ENCODE measurements at regions not wholly inside any gene's neighbourhood (a gene's known extent, or its start where the extent isn't known, plus 50 kb on each side); places are given as distances from the start of the nearest gene placed in this dataset.

DNA sequence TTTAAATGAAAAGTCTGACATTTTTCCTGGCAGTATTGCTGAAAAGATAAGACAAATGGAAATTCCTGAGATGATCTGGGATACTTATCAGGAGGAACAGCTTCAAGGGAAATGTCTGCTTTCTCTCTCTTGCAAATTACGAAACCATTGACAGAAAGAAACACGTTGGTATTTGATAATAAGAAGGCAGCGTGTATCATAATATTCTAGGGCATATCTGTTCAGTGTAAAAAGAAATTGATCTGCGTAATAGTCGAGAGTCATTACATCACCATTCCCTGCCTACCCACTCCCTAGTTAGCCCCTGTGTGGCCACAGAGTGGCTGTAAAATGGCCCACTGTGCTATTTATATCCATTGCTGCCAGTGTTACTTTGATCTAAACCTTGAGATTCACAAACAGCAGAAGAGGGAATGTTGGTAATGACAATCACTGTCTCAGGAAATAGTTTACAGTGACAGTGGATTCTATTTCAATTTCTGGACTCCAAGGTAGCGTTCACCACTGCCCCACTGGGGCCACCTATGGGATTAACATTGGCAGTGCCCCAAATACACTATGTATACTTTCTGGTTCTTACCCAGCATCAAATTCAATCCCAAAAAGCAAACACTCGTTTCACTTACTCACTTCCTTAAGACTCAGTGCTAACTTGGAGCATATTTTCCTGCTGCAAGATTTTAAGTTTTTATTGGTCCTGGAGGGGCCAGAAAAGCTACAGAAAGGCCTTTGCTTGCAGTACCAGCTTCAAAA is 133.4 kb upstream of the GAS1 start:
- TF ChIP-seq FOXM1 (IDR thresholded peaks at IDR 0.05; ENCODE audit: borderline replicate concordance) (no peak), ZNF384 (IDR thresholded peaks at IDR 0.05) (no peak), HDGF (IDR thresholded peaks at IDR 0.05; ENCODE audit: borderline replicate concordance) (no peak), SP1 (IDR thresholded peaks at IDR 0.05) (no peak), ELF4 (IDR thresholded peaks at IDR 0.05) (no peak), L3MBTL2 (conservative IDR thresholded peaks at IDR 0.05) (no peak), ARNT (IDR thresholded peaks at IDR 0.05) (no peak), BHLHE40 (IDR thresholded peaks at IDR 0.05; ENCODE audit: borderline replicate concordance) (no peak)
- no peak for DNase-seq (ENCODE audit: extremely low spot score)
- CTCF ChIA-PET: interaction anchor here (1.2 kb wide), 1 partner anchor 444 kb away, joined by 5 read pairs; no protein-coding TSS in a partner anchor
- POLR2A ChIA-PET: no interaction called here

- ChIA-PET CTCF (interaction anchor here (1.2 kb wide), 1 partner anchor 444 kb away, joined by 5 read pairs; no protein-coding TSS in a partner anchor), POLR2A (no interaction called here)
Measured at GRCh38 chr9:87081503-87081902, 134.2 kb upstream of the GAS1 start.

DNA sequence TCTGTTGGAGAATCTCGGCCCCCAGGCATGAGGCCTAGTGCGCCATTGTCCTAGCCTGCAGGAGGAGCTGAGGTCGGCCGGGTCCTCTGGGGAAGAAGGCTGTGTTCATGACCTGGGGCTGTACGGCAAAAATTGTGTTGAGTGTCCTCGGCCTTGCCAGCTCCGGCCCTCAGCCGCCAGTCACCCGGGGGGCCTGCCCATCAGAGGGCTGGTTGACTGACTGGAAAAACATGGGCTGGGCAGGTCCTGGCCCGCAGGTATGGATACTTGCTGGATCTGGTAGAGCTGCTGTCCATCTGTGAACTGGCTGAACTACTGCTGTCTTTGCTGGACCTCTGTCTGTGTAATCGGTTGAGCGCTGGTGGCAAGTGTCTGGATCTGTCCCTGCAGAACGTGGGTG is 136.7 kb upstream of the GAS1 start:
- TF ChIP-seq, protein P1, sequence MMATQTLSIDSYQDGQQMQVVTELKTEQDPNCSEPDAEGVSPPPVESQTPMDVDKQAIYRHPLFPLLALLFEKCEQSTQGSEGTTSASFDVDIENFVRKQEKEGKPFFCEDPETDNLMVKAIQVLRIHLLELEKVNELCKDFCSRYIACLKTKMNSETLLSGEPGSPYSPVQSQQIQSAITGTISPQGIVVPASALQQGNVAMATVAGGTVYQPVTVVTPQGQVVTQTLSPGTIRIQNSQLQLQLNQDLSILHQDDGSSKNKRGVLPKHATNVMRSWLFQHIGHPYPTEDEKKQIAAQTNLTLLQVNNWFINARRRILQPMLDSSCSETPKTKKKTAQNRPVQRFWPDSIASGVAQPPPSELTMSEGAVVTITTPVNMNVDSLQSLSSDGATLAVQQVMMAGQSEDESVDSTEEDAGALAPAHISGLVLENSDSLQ (IDR thresholded peaks at IDR 0.05): no peak
- no peak for TF ChIP-seq NFRKB (IDR thresholded peaks at IDR 0.05)
- no peak for TF ChIP-seq HDGF (IDR thresholded peaks at IDR 0.05; ENCODE audit: borderline replicate concordance)
- TF ChIP-seq LEF1 (IDR thresholded peaks at IDR 0.05; ENCODE audit: borderline replicate concordance): no peak
- ChIA-PET POLR2A (no interaction called here), CTCF (no interaction called here)
- no peak for DNase-seq (ENCODE audit: extremely low spot score)

More at GRCh38 chr9:87081503-87081902, 134.2 kb upstream of the GAS1 start:
- no peak for TF ChIP-seq FOXM1 (IDR thresholded peaks at IDR 0.05; ENCODE audit: borderline replicate concordance)
- TF ChIP-seq, protein P1 (IDR thresholded peaks at IDR 0.05): no peak
- no peak for TF ChIP-seq NFRKB (IDR thresholded peaks at IDR 0.05)
- TF ChIP-seq LEF1 (IDR thresholded peaks at IDR 0.05; ENCODE audit: borderline replicate concordance): no peak
- TF ChIP-seq ELF4 (IDR thresholded peaks at IDR 0.05): no peak
- no peak for TF ChIP-seq HDGF (IDR thresholded peaks at IDR 0.05; ENCODE audit: borderline replicate concordance)
- no peak for TF ChIP-seq SP1 (IDR thresholded peaks at IDR 0.05)
- no peak for TF ChIP-seq ARNT (IDR thresholded peaks at IDR 0.05)
- TF ChIP-seq L3MBTL2 (conservative IDR thresholded peaks at IDR 0.05): no peak
- TF ChIP-seq BHLHE40 (IDR thresholded peaks at IDR 0.05; ENCODE audit: borderline replicate concordance): no peak
- no peak for TF ChIP-seq TARDBP (IDR thresholded peaks at IDR 0.05)
- no peak for TF ChIP-seq FOXA1 (IDR thresholded peaks at IDR 0.05)
- TF ChIP-seq ZNF384 (IDR thresholded peaks at IDR 0.05): no peak
- TF ChIP-seq CTBP1 (IDR thresholded peaks at IDR 0.05; ENCODE audit: borderline replicate concordance): no peak
- no peak for DNase-seq (ENCODE audit: extremely low spot score)

DNA sequence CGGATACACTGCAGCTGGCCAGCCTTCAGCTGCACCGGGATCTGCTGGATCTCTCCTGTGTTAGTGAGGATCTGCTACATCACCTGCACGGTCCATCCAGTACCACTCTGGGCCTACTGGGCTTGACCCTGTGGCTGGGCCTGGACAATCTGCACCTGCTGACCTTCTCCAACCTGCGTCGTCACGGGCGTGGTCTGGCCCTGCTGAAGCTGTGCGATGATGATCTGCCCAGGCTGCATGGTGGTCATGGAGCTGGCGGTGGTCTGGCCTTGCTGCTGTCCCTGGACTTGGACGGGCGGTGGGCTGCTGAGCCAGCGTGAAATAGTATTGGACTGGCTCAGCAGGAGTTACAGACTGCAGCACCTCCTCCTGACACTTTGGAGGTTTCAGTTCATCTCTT is 137.1 kb upstream of the GAS1 start:
- CTCF ChIA-PET: no interaction called here
- no peak for TF ChIP-seq CTBP1 (IDR thresholded peaks at IDR 0.05; ENCODE audit: borderline replicate concordance)
- TF ChIP-seq HDGF (IDR thresholded peaks at IDR 0.05; ENCODE audit: borderline replicate concordance): no peak
- TF ChIP-seq ZNF384 (IDR thresholded peaks at IDR 0.05): no peak
- TF ChIP-seq, protein P1 (IDR thresholded peaks at IDR 0.05): no peak
- DNase-seq (ENCODE audit: extremely low spot score): no peak
- POLR2A ChIA-PET: no interaction called here

DNA sequence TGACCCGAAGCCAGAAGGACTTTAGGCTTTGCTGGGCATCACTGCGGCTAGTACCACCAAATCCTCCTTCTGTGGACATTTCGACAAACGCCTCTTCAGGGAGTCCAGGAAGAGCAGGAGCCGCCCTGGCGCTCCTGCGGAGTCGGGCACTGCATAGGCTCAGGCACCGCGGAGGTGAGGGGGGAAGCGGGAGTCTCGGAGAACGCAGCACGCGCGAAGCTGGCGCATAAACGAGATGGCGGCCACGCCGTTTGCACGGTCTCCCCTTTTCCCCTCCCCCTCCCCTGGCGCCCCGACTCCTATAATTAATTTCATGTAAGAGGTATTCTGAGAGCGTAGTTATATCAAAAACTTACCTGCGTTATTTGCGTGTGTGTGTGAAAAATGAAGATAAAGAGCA is 137.8 kb upstream of the GAS1 start:
- TF ChIP-seq HDGF (IDR thresholded peaks at IDR 0.05; ENCODE audit: borderline replicate concordance) (no peak), ARNT (IDR thresholded peaks at IDR 0.05) (no peak), ELF4 (IDR thresholded peaks at IDR 0.05) (no peak), TARDBP (IDR thresholded peaks at IDR 0.05) (no peak), L3MBTL2 (conservative IDR thresholded peaks at IDR 0.05) (no peak), SUZ12 (IDR thresholded peaks at IDR 0.05) (no peak), FOXM1 (IDR thresholded peaks at IDR 0.05; ENCODE audit: borderline replicate concordance) (no peak), SP1 (IDR thresholded peaks at IDR 0.05) (no peak), BHLHE40 (IDR thresholded peaks at IDR 0.05; ENCODE audit: borderline replicate concordance) (no peak), LEF1 (IDR thresholded peaks at IDR 0.05; ENCODE audit: borderline replicate concordance) (no peak)
- TF ChIP-seq, protein P1 (IDR thresholded peaks at IDR 0.05): no peak
- DNase-seq (ENCODE audit: extremely low spot score): no peak
- ChIA-PET CTCF (no interaction called here), POLR2A (no interaction called here)

DNA sequence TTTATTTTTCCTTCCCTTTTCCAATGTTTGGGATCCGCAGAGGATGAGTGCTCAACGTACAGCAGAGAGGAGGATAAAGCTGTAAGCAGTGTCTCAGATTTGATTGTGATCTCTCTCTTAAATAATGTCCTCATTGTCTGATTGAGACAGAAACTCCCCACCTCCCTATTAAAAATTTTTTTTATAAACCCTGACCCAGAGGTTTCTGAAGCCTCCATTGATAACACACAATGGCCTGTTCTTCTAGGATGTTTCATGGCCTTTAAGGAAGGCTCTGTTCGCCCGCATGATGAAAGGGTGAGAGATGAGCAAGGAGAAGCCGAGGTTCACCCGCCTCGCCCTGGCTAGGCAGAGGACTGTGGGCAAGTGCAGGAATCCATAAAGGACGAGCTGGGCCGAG is 138.2 kb upstream of the GAS1 start:
- ChIA-PET CTCF (no interaction called here), POLR2A (no interaction called here)
- TF ChIP-seq NFRKB (IDR thresholded peaks at IDR 0.05) (no peak), FOXA1 (IDR thresholded peaks at IDR 0.05) (no peak), ELF4 (IDR thresholded peaks at IDR 0.05) (no peak), BHLHE40 (IDR thresholded peaks at IDR 0.05; ENCODE audit: borderline replicate concordance) (no peak), CTBP1 (IDR thresholded peaks at IDR 0.05; ENCODE audit: borderline replicate concordance) (no peak), SP1 (IDR thresholded peaks at IDR 0.05) (no peak)
- TF ChIP-seq, protein P1 (IDR thresholded peaks at IDR 0.05): no peak
- DNase-seq (ENCODE audit: extremely low spot score): no peak
